WTC11 (cell line): ENCODE measurements at regions not wholly inside any gene's neighbourhood (a gene's known extent, or its start where the extent isn't known, plus 50 kb on each side); places are given as distances from the start of the nearest gene placed in this dataset.

ENCODE experiments used
- ATAC-seq: fragments of 200-7000 bp; cut with Tn5 transposase; 2 replicates; pipeline ENCODE4 v1.10.0; 2021; ENCODE audit warnings: mild to moderate bottlenecking, moderate library complexity
- CTCF ChIA-PET: fragments of 300-600 bp; sonication (Branson Sonifier 250); formaldehyde crosslinking; loops from one replicate; lab custom pipeline; 2021; ENCODE audit warnings: antibody characterized with exemption; lab: Charles Lee
- POLR2A ChIA-PET: fragments of 350-600 bp; sonication (Branson Sonifier 250); formaldehyde crosslinking; loops from one replicate; lab custom pipeline; 2021; ENCODE audit warnings: antibody characterized with exemption; lab: Charles Lee
- DNase-seq: peaks from one replicate; pipeline ENCODE4 v3.0.0; 2021; ENCODE audit warnings: low spot score
- H3K27ac Mint-ChIP-seq: 2 replicates; pipeline ENCODE4 v1.8.0; 2021; ENCODE audit warnings: mixed read lengths
- H3K27me3 Mint-ChIP-seq: 2 replicates; pipeline ENCODE4 v1.8.0; 2021; ENCODE audit warnings: low read depth, mild to moderate bottlenecking, moderate library complexity, mixed read lengths
- H3K36me3 Mint-ChIP-seq: 2 replicates; pipeline ENCODE4 v1.8.0; 2021; ENCODE audit warnings: mixed read lengths
- H3K4me1 Mint-ChIP-seq: 2 replicates; pipeline ENCODE4 v1.8.0; 2022; ENCODE audit warnings: mixed read lengths
- H3K4me3 Mint-ChIP-seq: 2 replicates; pipeline ENCODE4 v1.8.0; 2021; ENCODE audit warnings: mild to moderate bottlenecking, moderate library complexity, mixed read lengths
- H3K9me3 Mint-ChIP-seq: 2 replicates; pipeline ENCODE4 v1.8.0; 2021; ENCODE audit warnings: mixed read lengths
- ARID4B ChIP-seq: sonication (generic); formaldehyde crosslinking; IDR thresholded peaks from 2 replicates; pipeline ENCODE4 v1.8.0; 2023; ENCODE audit warnings: missing genetic modification reagents, mild to moderate bottlenecking, borderline replicate concordance
- ATF2 ChIP-seq: sonication (generic); formaldehyde crosslinking; IDR thresholded peaks from 2 replicates; pipeline ENCODE4 v1.8.1; 2022; ENCODE audit warnings: low read depth, missing genetic modification reagents, borderline replicate concordance
- ATF6 ChIP-seq: sonication (generic); formaldehyde crosslinking; IDR thresholded peaks from 2 replicates; pipeline ENCODE4 v1.8.1; 2023; ENCODE audit warnings: mild to moderate bottlenecking, missing genetic modification reagents
- ESRRA ChIP-seq: sonication (generic); formaldehyde crosslinking; IDR thresholded peaks from 2 replicates; pipeline ENCODE4 v1.8.1; 2022; ENCODE audit warnings: mild to moderate bottlenecking, missing genetic modification reagents, borderline replicate concordance
- FOXP4 ChIP-seq: sonication (generic); formaldehyde crosslinking; IDR thresholded peaks from 2 replicates; pipeline ENCODE4 v1.8.0; 2022; ENCODE audit warnings: mild to moderate bottlenecking, missing genetic modification reagents
- IRF2 ChIP-seq: sonication (generic); formaldehyde crosslinking; IDR thresholded peaks from 2 replicates; pipeline ENCODE4 v1.8.0; 2022; ENCODE audit warnings: low read depth, missing genetic modification reagents, borderline replicate concordance
- MAX ChIP-seq: sonication (generic); formaldehyde crosslinking; IDR thresholded peaks from 2 replicates; pipeline ENCODE4 v1.8.0; 2022; ENCODE audit warnings: mild to moderate bottlenecking, missing genetic modification reagents
- NFYB ChIP-seq: sonication (generic); formaldehyde crosslinking; conservative IDR thresholded peaks from 2 replicates; pipeline ENCODE4 v1.8.0; 2022; ENCODE audit warnings: low read depth, missing genetic modification reagents
- TP53 ChIP-seq: sonication (generic); formaldehyde crosslinking; IDR thresholded peaks from 2 replicates; pipeline ENCODE4 v1.8.1; 2023; ENCODE audit warnings: mild to moderate bottlenecking, missing genetic modification reagents
- ZNF232 ChIP-seq: sonication (generic); formaldehyde crosslinking; IDR thresholded peaks from 2 replicates; pipeline ENCODE4 v1.8.0; 2022; ENCODE audit warnings: mild to moderate bottlenecking, missing genetic modification reagents
- ZNF416 ChIP-seq: fragments of 250-450 bp; sonication (Bioruptor Pico); IDR thresholded peaks from 2 replicates; pipeline ENCODE4 v1.9.0; 2021; ENCODE audit warnings: mild to moderate bottlenecking, inconsistent platforms
- TF ChIP-seq, protein P1 (sequence below): fragments of 250-450 bp; sonication (Bioruptor Pico); IDR thresholded peaks from 2 replicates; pipeline ENCODE4 v1.9.0; 2021; ENCODE audit warnings: mild to moderate bottlenecking
- TF ChIP-seq, protein P2 (sequence below): fragments of 250-450 bp; sonication (Bioruptor Pico); IDR thresholded peaks from 2 replicates; pipeline ENCODE4 v1.9.0; 2021; ENCODE audit warnings: mild to moderate bottlenecking, borderline replicate concordance
- TF ChIP-seq, protein P3 (sequence below): sonication (generic); formaldehyde crosslinking; IDR thresholded peaks from 2 replicates; pipeline ENCODE4 v1.8.0; 2022; ENCODE audit warnings: missing genetic modification reagents

GRCh38 chr7:13603661-13604060, 385.8 kb downstream of the ETV1 start:
- POLR2A ChIA-PET, result no interaction called here
- TF ChIP-seq TP53 (CRISPR knock-in tag), result no peak
- TF ChIP-seq, protein P1, sequence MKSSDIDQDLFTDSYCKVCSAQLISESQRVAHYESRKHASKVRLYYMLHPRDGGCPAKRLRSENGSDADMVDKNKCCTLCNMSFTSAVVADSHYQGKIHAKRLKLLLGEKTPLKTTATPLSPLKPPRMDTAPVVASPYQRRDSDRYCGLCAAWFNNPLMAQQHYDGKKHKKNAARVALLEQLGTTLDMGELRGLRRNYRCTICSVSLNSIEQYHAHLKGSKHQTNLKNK, result no peak
- no peak for TF ChIP-seq ARID4B (CRISPR knock-in tag)
- no peak for TF ChIP-seq ZNF232 (CRISPR knock-in tag)
- TF ChIP-seq FOXP4 (CRISPR knock-in tag), result no peak
- TF ChIP-seq, protein P2, sequence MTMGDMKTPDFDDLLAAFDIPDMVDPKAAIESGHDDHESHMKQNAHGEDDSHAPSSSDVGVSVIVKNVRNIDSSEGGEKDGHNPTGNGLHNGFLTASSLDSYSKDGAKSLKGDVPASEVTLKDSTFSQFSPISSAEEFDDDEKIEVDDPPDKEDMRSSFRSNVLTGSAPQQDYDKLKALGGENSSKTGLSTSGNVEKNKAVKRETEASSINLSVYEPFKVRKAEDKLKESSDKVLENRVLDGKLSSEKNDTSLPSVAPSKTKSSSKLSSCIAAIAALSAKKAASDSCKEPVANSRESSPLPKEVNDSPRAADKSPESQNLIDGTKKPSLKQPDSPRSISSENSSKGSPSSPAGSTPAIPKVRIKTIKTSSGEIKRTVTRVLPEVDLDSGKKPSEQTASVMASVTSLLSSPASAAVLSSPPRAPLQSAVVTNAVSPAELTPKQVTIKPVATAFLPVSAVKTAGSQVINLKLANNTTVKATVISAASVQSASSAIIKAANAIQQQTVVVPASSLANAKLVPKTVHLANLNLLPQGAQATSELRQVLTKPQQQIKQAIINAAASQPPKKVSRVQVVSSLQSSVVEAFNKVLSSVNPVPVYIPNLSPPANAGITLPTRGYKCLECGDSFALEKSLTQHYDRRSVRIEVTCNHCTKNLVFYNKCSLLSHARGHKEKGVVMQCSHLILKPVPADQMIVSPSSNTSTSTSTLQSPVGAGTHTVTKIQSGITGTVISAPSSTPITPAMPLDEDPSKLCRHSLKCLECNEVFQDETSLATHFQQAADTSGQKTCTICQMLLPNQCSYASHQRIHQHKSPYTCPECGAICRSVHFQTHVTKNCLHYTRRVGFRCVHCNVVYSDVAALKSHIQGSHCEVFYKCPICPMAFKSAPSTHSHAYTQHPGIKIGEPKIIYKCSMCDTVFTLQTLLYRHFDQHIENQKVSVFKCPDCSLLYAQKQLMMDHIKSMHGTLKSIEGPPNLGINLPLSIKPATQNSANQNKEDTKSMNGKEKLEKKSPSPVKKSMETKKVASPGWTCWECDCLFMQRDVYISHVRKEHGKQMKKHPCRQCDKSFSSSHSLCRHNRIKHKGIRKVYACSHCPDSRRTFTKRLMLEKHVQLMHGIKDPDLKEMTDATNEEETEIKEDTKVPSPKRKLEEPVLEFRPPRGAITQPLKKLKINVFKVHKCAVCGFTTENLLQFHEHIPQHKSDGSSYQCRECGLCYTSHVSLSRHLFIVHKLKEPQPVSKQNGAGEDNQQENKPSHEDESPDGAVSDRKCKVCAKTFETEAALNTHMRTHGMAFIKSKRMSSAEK (CRISPR knock-in tag), result no peak
- no peak for TF ChIP-seq ATF2
- TF ChIP-seq ATF6 (CRISPR knock-in tag), result no peak
- TF ChIP-seq, all 79 proteins: peak for 0
- Mint-ChIP-seq H3K4me3 (no peak overlapping the region), H3K9me3 (peaks cover 25% of the 10 kb centered on the region), H3K36me3 (peaks cover 23% of the 10 kb centered on the region), H3K4me1 (no peaks in the 10 kb centered on the region), H3K27me3 (no peaks in the 10 kb centered on the region), H3K27ac (no peak overlapping the region)
- DNase-seq, result no peak
- ATAC-seq, result no peak
- CTCF ChIA-PET, result no interaction called here

DNA sequence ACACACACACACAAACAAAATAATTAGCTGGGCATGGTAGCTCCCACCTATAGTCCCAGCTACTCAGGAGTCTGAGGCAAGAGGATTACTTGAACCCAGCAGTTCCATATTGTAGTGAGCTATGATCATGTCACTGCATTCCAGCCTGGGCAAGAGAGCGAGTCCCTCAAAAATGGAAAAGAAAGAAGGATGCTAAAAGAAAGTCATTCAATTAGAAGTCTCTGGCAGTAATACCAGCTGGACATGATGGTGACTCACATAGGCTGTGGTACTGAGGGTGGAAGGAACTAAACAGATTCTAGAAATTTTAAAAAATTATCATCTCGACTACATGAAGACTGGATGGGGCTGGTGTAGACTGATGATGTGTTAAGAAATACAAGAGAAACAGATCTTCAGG, 385.3 kb downstream of the ETV1 start:
- ChIA-PET CTCF (no interaction called here), POLR2A (no interaction called here)
- ATAC-seq (no peak), DNase-seq (no peak)
- Mint-ChIP-seq H3K36me3 (peaks cover 23% of the 10 kb centered on the region), H3K27ac (no peak overlapping the region), H3K4me3 (no peak overlapping the region), H3K4me1 (no peaks in the 10 kb centered on the region), H3K9me3 (peaks cover 25% of the 10 kb centered on the region), H3K27me3 (no peaks in the 10 kb centered on the region)
- TF ChIP-seq ZNF416 (CRISPR knock-in tag) (no peak), ESRRA (CRISPR knock-in tag) (no peak), NFYB (CRISPR knock-in tag) (no peak), MAX (CRISPR knock-in tag) (no peak), IRF2 (CRISPR knock-in tag) (no peak)
- TF ChIP-seq, protein P3, sequence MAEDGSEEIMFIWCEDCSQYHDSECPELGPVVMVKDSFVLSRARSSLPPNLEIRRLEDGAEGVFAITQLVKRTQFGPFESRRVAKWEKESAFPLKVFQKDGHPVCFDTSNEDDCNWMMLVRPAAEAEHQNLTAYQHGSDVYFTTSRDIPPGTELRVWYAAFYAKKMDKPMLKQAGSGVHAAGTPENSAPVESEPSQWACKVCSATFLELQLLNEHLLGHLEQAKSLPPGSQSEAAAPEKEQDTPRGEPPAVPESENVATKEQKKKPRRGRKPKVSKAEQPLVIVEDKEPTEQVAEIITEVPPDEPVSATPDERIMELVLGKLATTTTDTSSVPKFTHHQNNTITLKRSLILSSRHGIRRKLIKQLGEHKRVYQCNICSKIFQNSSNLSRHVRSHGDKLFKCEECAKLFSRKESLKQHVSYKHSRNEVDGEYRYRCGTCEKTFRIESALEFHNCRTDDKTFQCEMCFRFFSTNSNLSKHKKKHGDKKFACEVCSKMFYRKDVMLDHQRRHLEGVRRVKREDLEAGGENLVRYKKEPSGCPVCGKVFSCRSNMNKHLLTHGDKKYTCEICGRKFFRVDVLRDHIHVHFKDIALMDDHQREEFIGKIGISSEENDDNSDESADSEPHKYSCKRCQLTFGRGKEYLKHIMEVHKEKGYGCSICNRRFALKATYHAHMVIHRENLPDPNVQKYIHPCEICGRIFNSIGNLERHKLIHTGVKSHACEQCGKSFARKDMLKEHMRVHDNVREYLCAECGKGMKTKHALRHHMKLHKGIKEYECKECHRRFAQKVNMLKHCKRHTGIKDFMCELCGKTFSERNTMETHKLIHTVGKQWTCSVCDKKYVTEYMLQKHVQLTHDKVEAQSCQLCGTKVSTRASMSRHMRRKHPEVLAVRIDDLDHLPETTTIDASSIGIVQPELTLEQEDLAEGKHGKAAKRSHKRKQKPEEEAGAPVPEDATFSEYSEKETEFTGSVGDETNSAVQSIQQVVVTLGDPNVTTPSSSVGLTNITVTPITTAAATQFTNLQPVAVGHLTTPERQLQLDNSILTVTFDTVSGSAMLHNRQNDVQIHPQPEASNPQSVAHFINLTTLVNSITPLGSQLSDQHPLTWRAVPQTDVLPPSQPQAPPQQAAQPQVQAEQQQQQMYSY (CRISPR knock-in tag), result no peak
